Ectodermal cell (in vitro differentiated cells): ENCODE measurements at regions not wholly inside any gene's neighbourhood (a gene's known extent, or its start where the extent isn't known, plus 50 kb on each side); places are given as distances from the start of the nearest gene placed in this dataset.

Experiments
- H3K27ac ChIP-seq: 2 replicates; pipeline ENCODE4 v1.7.0; 2013; ENCODE audit warnings: mild to moderate bottlenecking, low read depth, low read length; ENCODE audit not compliant: insufficient read depth, poor library complexity, severe bottlenecking
- H3K27me3 ChIP-seq: 2 replicates; pipeline ENCODE4 v1.7.0; 2013; ENCODE audit warnings: mild to moderate bottlenecking, low read length; ENCODE audit not compliant: insufficient read depth, control insufficient read depth, poor library complexity, severe bottlenecking
- H3K36me3 ChIP-seq: one replicate; pipeline ENCODE4 v1.7.0; 2013; ENCODE audit warnings: low read length; ENCODE audit not compliant: control insufficient read depth, insufficient read depth
- H3K4me1 ChIP-seq: one replicate; pipeline ENCODE4 v1.7.0; 2013; ENCODE audit warnings: low read length; ENCODE audit not compliant: control insufficient read depth, insufficient read depth
- H3K4me3 ChIP-seq: 2 replicates; pipeline ENCODE4 v1.7.0; 2013; ENCODE audit warnings: low read depth, low read length, control low read depth; ENCODE audit not compliant: insufficient read depth
- H3K9me3 ChIP-seq: 2 replicates; pipeline ENCODE4 v1.7.0; 2013; ENCODE audit warnings: mild to moderate bottlenecking, low read length, moderate library complexity; ENCODE audit not compliant: control insufficient read depth
- WGBS, 2 experiments: methylation state at CpG; one replicate each; pipeline ENCODE4 v1.1.7; 2013; ENCODE audit warnings: missing lambda C conversion rate in 2 of 2; 5-methylcytosine and 5-hydroxymethylcytosine counted together

DNA sequence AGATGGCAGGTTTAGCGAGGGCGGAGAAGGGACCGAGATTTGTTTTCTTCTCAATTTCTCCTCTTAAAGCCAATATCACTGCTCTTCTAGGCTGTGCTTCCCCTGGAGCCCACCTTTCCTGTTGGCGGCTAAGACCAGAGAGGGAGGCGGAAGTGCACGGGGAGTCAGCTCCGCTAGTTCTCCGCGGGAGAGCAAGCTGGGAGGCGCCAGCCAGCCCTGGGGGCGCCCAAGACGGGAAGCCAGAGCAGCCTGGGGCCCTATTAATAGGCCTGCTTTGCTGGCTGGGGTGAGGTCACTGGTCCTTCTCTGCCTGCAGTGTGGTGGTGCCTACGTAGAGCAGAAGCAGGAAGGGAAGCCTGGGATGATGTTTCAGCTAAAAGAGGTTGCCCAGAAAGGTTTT lies 61.6 kb downstream of the LSM5 start:
- no peak overlapping the region for H3K27ac ChIP-seq
- no peaks in the 10 kb centered on the region for H3K36me3 ChIP-seq
- peaks cover 8% of the 10 kb centered on the region for H3K4me1 ChIP-seq
- peak overlapping the region; percentile 30 for H3K4me3 ChIP-seq
- peaks cover 49% of the 10 kb centered on the region for H3K27me3 ChIP-seq
- H3K9me3 ChIP-seq, result no peaks in the 10 kb centered on the region
- 17% methylated on average over 13 of the region's 13 CpGs for WGBS, 2 experiments

DNA sequence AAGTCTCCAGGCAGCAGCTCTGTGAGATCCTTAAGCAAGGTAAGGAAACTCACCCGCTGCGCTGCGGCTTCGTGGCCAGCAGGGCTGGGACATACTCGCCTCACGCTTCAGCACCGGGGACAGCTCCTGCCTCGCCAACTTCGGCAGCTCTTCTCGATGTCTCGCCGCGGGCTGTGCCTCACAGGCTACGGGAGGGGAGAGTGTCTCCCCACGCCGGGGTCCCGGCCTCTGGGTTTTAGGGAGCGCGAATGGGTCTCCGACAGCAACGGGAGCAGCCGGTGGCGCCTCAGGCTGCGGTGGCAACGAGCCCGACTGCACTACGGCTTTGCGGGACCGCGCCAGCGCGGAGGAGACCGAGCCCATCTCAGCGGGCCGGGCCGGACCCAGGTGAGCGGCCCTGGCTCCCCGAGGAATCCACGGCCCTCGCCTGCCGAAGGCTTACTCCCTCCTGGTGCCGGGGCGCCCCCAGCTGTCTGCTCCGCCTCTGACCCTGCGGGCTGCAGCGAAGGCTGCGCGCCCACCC lies 62.4 kb downstream of the LSM5 start:
- H3K4me3 ChIP-seq, result peak overlapping the region; percentile 30
- H3K27me3 ChIP-seq, result peaks cover 49% of the 10 kb centered on the region
- H3K9me3 ChIP-seq, result no peaks in the 10 kb centered on the region
- H3K4me1 ChIP-seq, result peaks cover 8% of the 10 kb centered on the region
- H3K27ac ChIP-seq, result no peak overlapping the region
- WGBS, 2 experiments, result 1 to 2% methylated on average over 48 of the region's 48 CpGs
- H3K36me3 ChIP-seq, result no peaks in the 10 kb centered on the region

DNA sequence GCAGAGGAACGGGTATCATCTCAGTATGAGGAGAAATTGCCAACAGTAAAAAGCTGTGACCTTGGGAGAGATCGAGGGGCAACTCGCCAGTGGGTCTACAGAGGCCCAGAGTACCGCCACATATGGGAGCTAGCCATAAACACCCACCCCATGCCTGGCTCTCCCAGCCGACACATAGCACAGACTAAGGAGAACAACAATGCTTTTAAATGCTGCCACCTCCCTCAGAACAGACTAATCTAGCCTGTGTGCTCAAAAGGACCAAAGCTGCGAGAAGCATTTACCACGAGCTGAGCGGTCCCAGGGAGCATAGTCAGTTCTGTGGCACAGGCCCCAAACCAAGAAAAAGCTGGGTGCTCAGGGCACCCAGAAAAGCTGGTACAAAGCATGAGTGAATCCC lies 73.3 kb downstream of the LSM5 start:
- no peaks in the 10 kb centered on the region for H3K4me1 ChIP-seq
- no peaks in the 10 kb centered on the region for H3K36me3 ChIP-seq
- no peaks in the 10 kb centered on the region for H3K9me3 ChIP-seq
- H3K27ac ChIP-seq, result no peak overlapping the region
- no peak overlapping the region for H3K4me3 ChIP-seq
- WGBS, 2 experiments, result 90% methylated on average over 8 of the region's 8 CpGs
- H3K27me3 ChIP-seq, result no peaks in the 10 kb centered on the region

DNA sequence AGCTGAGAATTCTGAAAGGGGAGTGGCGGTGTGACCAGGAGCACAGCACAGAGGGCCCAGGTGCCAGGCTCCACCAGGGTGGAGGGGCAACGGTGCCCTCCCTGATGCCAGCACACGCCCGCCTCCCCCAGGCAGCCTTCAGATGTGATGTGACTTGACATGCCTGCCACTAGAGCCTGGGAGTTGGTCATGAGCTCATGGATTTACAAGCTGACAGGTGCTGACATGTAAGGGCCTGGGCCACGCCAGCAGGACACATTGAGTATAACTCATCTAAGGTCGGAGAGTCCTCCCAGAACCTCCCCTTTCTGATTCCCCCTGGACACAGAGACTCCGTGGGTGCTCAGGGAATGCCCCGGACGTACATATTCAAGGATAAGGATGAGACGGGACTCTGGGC lies 74.2 kb downstream of the LSM5 start:
- no peaks in the 10 kb centered on the region for H3K27me3 ChIP-seq
- H3K27ac ChIP-seq, result no peak overlapping the region
- H3K9me3 ChIP-seq, result no peaks in the 10 kb centered on the region
- H3K36me3 ChIP-seq, result no peaks in the 10 kb centered on the region
- no peaks in the 10 kb centered on the region for H3K4me1 ChIP-seq
- WGBS, 2 experiments, result 90% methylated on average over 10 of the region's 10 CpGs
- no peak overlapping the region for H3K4me3 ChIP-seq

DNA sequence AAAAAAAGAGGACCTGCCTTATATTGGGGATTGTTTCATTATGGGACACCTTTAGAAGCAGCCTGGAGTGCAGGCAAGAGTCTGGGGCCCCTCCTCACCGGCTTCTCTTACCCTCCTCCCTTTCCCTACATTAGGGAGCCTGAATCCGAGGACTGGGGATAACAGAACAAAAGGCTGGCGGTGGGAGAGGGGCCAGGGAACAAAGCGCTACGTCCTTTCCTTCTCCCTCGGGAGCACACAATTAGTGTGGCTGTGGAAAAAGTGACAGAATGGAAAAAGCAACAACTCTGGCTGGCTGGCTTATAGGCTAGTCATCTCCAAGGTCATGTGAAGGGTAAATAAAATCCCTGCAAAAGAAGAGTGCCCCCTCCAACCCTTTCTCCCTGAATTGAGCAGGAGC lies 74.7 kb downstream of the LSM5 start:
- 28 to 35% methylated on average over 6 of the region's 6 CpGs for WGBS, 2 experiments
- Histone ChIP-seq H3K9me3 (no peaks in the 10 kb centered on the region), H3K4me1 (no peaks in the 10 kb centered on the region), H3K4me3 (no peak overlapping the region), H3K27ac (no peak overlapping the region), H3K27me3 (no peaks in the 10 kb centered on the region), H3K36me3 (no peaks in the 10 kb centered on the region)

GRCh38 chr7:32412471-32412870 lies 77.7 kb downstream of the LSM5 start:
- Histone ChIP-seq H3K9me3 (no peaks in the 10 kb centered on the region), H3K4me1 (no peaks in the 10 kb centered on the region), H3K4me3 (no peak overlapping the region), H3K27me3 (no peaks in the 10 kb centered on the region), H3K36me3 (no peaks in the 10 kb centered on the region), H3K27ac (no peak overlapping the region)
- WGBS, 2 experiments, result 83 to 86% methylated on average over 4 of the region's 4 CpGs

- 82 to 100% methylated on average over 2 of the region's 2 CpGs for WGBS, 2 experiments
- Histone ChIP-seq H3K4me3 (no peak overlapping the region), H3K4me1 (no peaks in the 10 kb centered on the region), H3K9me3 (no peaks in the 10 kb centered on the region), H3K27me3 (no peaks in the 10 kb centered on the region), H3K36me3 (no peaks in the 10 kb centered on the region), H3K27ac (no peak overlapping the region)
These were observed 79.6 kb downstream of the LSM5 start for GRCh38 chr7:32410545-32410944.

DNA sequence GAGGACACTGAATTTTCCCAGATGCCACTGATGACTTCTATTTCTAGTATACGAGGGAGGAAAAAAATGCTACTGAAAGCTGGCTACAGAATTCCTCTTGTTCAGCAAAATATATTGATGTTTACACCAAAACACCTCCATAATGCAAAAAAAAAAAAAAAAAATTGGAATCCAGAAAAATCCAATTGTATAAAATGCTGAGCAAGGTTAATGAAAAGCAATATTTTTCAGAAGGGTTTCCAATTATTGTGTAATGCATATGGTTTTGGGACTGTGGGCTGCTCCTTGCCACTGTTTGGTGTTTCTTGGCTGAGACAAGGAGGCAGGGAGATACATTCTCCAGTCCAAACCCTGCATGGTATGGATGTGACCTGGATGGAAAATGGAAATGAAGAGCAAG lies 83.8 kb downstream of the LSM5 start:
- WGBS, 2 experiments, result 29 to 40% methylated on average over 1 of the region's 1 CpG
- no peak overlapping the region for H3K4me3 ChIP-seq
- no peaks in the 10 kb centered on the region for H3K27me3 ChIP-seq
- no peaks in the 10 kb centered on the region for H3K4me1 ChIP-seq
- H3K9me3 ChIP-seq, result no peaks in the 10 kb centered on the region
- no peaks in the 10 kb centered on the region for H3K36me3 ChIP-seq
- no peak overlapping the region for H3K27ac ChIP-seq

GRCh38 chr7:32403463-32404229 lies 86.5 kb downstream of the LSM5 start:
- no peaks in the 10 kb centered on the region for H3K4me1 ChIP-seq
- no peaks in the 10 kb centered on the region for H3K9me3 ChIP-seq
- no peak overlapping the region for H3K27ac ChIP-seq
- H3K27me3 ChIP-seq, result no peaks in the 10 kb centered on the region
- no peak overlapping the region for H3K4me3 ChIP-seq
- no peaks in the 10 kb centered on the region for H3K36me3 ChIP-seq
- 88 to 92% methylated on average over 7 to 11 of the region's 11 CpGs for WGBS, 2 experiments

- H3K27ac ChIP-seq, result no peak overlapping the region
- H3K9me3 ChIP-seq, result no peaks in the 10 kb centered on the region
- no peaks in the 10 kb centered on the region for H3K36me3 ChIP-seq
- no peak overlapping the region for H3K4me3 ChIP-seq
- 92 to 96% methylated on average over 4 of the region's 4 CpGs for WGBS, 2 experiments
- H3K27me3 ChIP-seq, result no peaks in the 10 kb centered on the region
- no peaks in the 10 kb centered on the region for H3K4me1 ChIP-seq
These were observed 89.5 kb downstream of the LSM5 start for GRCh38 chr7:32400676-32401075.
